Testis (tissue), 2 donors: ENCODE measurements at regions not wholly inside any gene's neighbourhood (a gene's known extent, or its start where the extent isn't known, plus 50 kb on each side); places are given as distances from the start of the nearest gene placed in this dataset.

Experiments used
- DNase-seq: peaks from one replicate; pipeline ENCODE4 v3.0.0-alpha.2; 2019
- H3K27ac ChIP-seq, 2 donors: fragments of 200-600 bp; sonication (generic); one replicate each; pipeline ENCODE4 v1.5.1; 2019
- H3K27me3 ChIP-seq: fragments of 200-600 bp; sonication (generic); one replicate; pipeline ENCODE4 v1.5.1; 2019
- H3K36me3 ChIP-seq: fragments of 200-600 bp; sonication (generic); one replicate; pipeline ENCODE4 v1.5.1; 2017; ENCODE audit warnings: low read depth; ENCODE audit errors: missing control alignments
- H3K4me1 ChIP-seq: fragments of 200-600 bp; sonication (generic); one replicate; pipeline ENCODE4 v1.5.1; 2019
- H3K4me3 ChIP-seq, 2 donors: fragments of 200-600 bp; sonication (generic); one replicate each; pipeline ENCODE4 v1.5.1; 2017 to 2019
- H3K9me3 ChIP-seq: fragments of 200-600 bp; sonication (generic); one replicate; pipeline ENCODE4 v1.5.1; 2017
- CTCF ChIP-seq, 3 experiments: fragments of 450-650 bp in 2 of 3; fragments of 200-600 bp in 1 of 3; sonication (generic) in 1 of 3; IDR thresholded peaks; one replicate each; pipeline ENCODE4 v1.5.1; 2016 to 2019; ENCODE audit warnings: antibody characterized with exemption in 3 of 3, mild to moderate bottlenecking in 2 of 3, moderate library complexity in 1 of 3
- POLR2A ChIP-seq: fragments of 450-650 bp; IDR thresholded peaks from one replicate; pipeline ENCODE4 v1.6.1; 2017; ENCODE audit warnings: antibody characterized with exemption, mild to moderate bottlenecking, moderate library complexity
- WGBS, 2 donors: methylation state at CpG; one replicate each; pipeline ENCODE4 v1.1.5; 2018; 5-methylcytosine and 5-hydroxymethylcytosine counted together
- intact Hi-C: fragments of 100-400 bp; cut with DNase I; formaldehyde crosslinking; loops from one replicate; pipeline ENCODE4 v1.15.1; 2023; ENCODE audit warnings: low total_unique reads

GRCh38 chr16:72291121-72291520 is 119.2 kb upstream of the PMFBP1 start:
- H3K27ac ChIP-seq = no peak overlapping the region
- intact Hi-C loops = no loop called here
- H3K9me3 ChIP-seq = no peaks in the 10 kb centered on the region
- no peak for DNase-seq
- TF ChIP-seq CTCF (IDR thresholded peaks at IDR 0.05) (no peak), POLR2A (no peak)
- H3K27me3 ChIP-seq = no peaks in the 10 kb centered on the region
- no peaks in the 10 kb centered on the region for H3K36me3 ChIP-seq
- 85 to 95% methylated on average over 3 of the region's 3 CpGs for WGBS, 2 donors
- H3K4me3 ChIP-seq = no peak overlapping the region
- H3K4me1 ChIP-seq = no peaks in the 10 kb centered on the region

- H3K27me3 ChIP-seq = no peaks in the 10 kb centered on the region
- intact Hi-C loops = no loop called here
- H3K4me1 ChIP-seq = no peaks in the 10 kb centered on the region
- H3K27ac ChIP-seq = no peak overlapping the region
- DNase-seq = no peak
- no peaks in the 10 kb centered on the region for H3K9me3 ChIP-seq
- H3K36me3 ChIP-seq = no peaks in the 10 kb centered on the region
- TF ChIP-seq POLR2A (no peak), CTCF (IDR thresholded peaks at IDR 0.05) (no peak)
- H3K4me3 ChIP-seq = no peak overlapping the region
Observed at GRCh38 chr16:72287649-72288048, 115.7 kb upstream of the PMFBP1 start.

- no peaks in the 10 kb centered on the region for H3K36me3 ChIP-seq
- H3K4me3 ChIP-seq = no peak overlapping the region
- 82 to 85% methylated on average over 3 of the region's 3 CpGs for WGBS, 2 donors
- DNase-seq = no peak
- no peak overlapping the region for H3K27ac ChIP-seq
- TF ChIP-seq CTCF (IDR thresholded peaks at IDR 0.05) = no peak
- no peak for TF ChIP-seq POLR2A
- intact Hi-C loops = no loop called here
- H3K4me1 ChIP-seq = no peaks in the 10 kb centered on the region
- H3K27me3 ChIP-seq = no peaks in the 10 kb centered on the region
- no peaks in the 10 kb centered on the region for H3K9me3 ChIP-seq
Observed at GRCh38 chr16:72286936-72287620, 115.1 kb upstream of the PMFBP1 start.

GRCh38 chr16:72285728-72286127 is 113.8 kb upstream of the PMFBP1 start:
- DNase-seq = no peak
- Histone ChIP-seq H3K27me3 (no peaks in the 10 kb centered on the region), H3K36me3 (no peaks in the 10 kb centered on the region), H3K4me1 (no peaks in the 10 kb centered on the region), H3K27ac (no peak overlapping the region), H3K4me3 (no peak overlapping the region), H3K9me3 (no peaks in the 10 kb centered on the region)
- 86 to 94% methylated on average over 6 of the region's 6 CpGs for WGBS, 2 donors
- intact Hi-C loops = no loop called here
- TF ChIP-seq CTCF (IDR thresholded peaks at IDR 0.05) (no peak), POLR2A (no peak)

- Histone ChIP-seq H3K9me3 (no peaks in the 10 kb centered on the region), H3K27me3 (no peaks in the 10 kb centered on the region), H3K4me1 (no peaks in the 10 kb centered on the region), H3K27ac (no peak overlapping the region), H3K4me3 (no peak overlapping the region), H3K36me3 (no peaks in the 10 kb centered on the region)
- TF ChIP-seq POLR2A = no peak
- no peak for TF ChIP-seq CTCF (IDR thresholded peaks at IDR 0.05)
- 90 to 92% methylated on average over 5 of the region's 5 CpGs for WGBS, 2 donors
- intact Hi-C loops = no loop called here
- DNase-seq = no peak
Observed at GRCh38 chr16:72285324-72285723, 113.4 kb upstream of the PMFBP1 start.
